Activated naive CD8-positive, alpha-beta T cell treated with anti-CD3 and anti-CD28 coated beads, Interleukin-2, amount 50 U/mL, for 24 hours (primary cell): ENCODE measurements at regions not wholly inside any gene's neighbourhood (a gene's known extent, or its start where the extent isn't known, plus 50 kb on each side); places are given as distances from the start of the nearest gene placed in this dataset.

Experiments
- ATAC-seq: fragments of 150-1000 bp; cut with Tn5 transposase; one replicate; pipeline ENCODE4 v1.10.0; 2021
- DNase-seq: peaks from one replicate; pipeline ENCODE4 v3.0.0; 2021
- H3K27ac Mint-ChIP-seq: one replicate; pipeline ENCODE4 v1.8.0; 2021; ENCODE audit warnings: mild to moderate bottlenecking, mixed read lengths
- H3K27me3 Mint-ChIP-seq: one replicate; pipeline ENCODE4 v1.8.0; 2021; ENCODE audit warnings: mixed read lengths
- H3K36me3 Mint-ChIP-seq: one replicate; pipeline ENCODE4 v1.8.0; 2021; ENCODE audit warnings: low read depth, mixed read lengths
- H3K4me1 Mint-ChIP-seq: one replicate; pipeline ENCODE4 v1.8.0; 2021; ENCODE audit warnings: mixed read lengths
- H3K4me3 Mint-ChIP-seq: one replicate; pipeline ENCODE4 v1.8.0; 2021; ENCODE audit warnings: mild to moderate bottlenecking, moderate library complexity, mixed read lengths
- H3K9me3 Mint-ChIP-seq: one replicate; pipeline ENCODE4 v1.8.0; 2021; ENCODE audit warnings: mixed read lengths

DNA sequence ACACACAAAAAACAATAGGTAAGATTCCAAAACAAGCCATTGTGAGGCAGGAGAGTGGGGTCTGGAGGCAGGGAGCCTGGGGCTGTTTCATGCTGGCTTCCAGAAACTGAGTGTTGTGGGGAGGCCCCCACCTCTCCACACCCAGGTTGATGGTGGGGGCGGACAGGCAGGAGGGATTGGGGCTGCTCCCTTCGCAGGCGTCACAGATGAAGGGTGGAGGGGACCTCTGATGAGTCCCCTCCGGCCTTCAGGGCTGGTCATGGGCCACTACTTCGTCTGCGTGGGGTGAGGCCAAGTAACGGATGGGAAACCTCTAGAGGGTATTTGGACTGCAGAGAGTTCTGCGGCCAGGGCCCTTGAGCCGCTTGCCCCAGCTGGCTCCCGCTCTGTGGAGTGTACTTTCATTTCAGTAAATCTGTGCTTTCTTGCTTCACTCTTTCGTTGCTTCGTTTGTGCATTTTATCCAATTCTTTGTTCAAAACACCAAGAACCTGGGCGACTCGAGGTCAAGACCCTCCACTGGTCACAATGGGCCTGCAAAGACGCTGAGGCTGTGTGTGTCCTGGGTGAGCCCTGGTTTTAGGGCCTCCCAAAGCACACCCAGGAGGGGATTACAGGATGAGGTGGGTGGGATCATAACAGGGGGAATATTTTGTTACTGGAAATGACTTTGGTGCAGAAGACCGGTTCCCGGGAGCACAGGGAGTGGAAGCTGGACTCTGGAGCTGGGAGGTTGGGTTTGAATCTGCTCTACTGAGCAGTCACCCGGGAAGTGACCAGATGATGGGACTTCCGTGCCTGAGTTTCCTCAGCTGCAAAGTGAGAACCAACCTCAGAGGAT, 83.7 kb upstream of the ADRA2C start:
- Mint-ChIP-seq H3K4me3 (no peak overlapping the region), H3K27ac (no peak overlapping the region), H3K4me1 (no peaks in the 10 kb centered on the region), H3K27me3 (no peaks in the 10 kb centered on the region), H3K9me3 (no peaks in the 10 kb centered on the region), H3K36me3 (no peaks in the 10 kb centered on the region)
- DNase-seq (no peak), ATAC-seq (no peak)

DNA sequence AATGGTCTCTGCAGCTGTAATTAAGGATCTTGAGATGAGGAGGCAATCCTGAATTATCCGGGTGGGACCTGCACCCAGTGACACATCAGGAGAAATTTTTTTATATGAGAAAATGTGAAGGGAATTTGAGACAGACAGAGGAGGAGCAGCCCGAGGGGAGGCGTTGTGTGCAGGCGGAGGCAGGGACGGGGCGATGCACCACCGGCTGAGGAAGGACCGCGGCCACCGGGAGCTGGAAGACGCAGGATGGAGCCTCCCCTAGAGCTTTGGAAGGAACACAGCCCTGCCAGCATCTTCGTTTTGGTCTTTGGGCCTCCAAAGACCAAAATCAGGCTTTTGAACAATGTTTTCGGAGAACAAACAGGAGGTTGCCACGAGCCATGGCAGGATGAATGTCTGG, 85.0 kb upstream of the ADRA2C start:
- no peaks in the 10 kb centered on the region for H3K9me3 Mint-ChIP-seq
- ATAC-seq (no peak), DNase-seq (no peak)
- no peaks in the 10 kb centered on the region for H3K27me3 Mint-ChIP-seq
- H3K36me3 Mint-ChIP-seq = no peaks in the 10 kb centered on the region
- H3K4me1 Mint-ChIP-seq = no peaks in the 10 kb centered on the region
- H3K27ac Mint-ChIP-seq = no peak overlapping the region
- H3K4me3 Mint-ChIP-seq = no peak overlapping the region

GRCh38 chr4:3680656-3681055, 85.5 kb upstream of the ADRA2C start:
- no peaks in the 10 kb centered on the region for H3K27me3 Mint-ChIP-seq
- no peak for ATAC-seq

GRCh38 chr4:3679851-3680311, 86.3 kb upstream of the ADRA2C start:
- Mint-ChIP-seq H3K4me3 (no peak overlapping the region), H3K27me3 (no peaks in the 10 kb centered on the region), H3K9me3 (no peaks in the 10 kb centered on the region), H3K36me3 (no peaks in the 10 kb centered on the region), H3K27ac (no peak overlapping the region), H3K4me1 (no peaks in the 10 kb centered on the region)
- ATAC-seq (no peak), DNase-seq (no peak)

More at GRCh38 chr4:3680656-3681055, 85.5 kb upstream of the ADRA2C start:
- Mint-ChIP-seq H3K4me3 (no peak overlapping the region), H3K9me3 (no peaks in the 10 kb centered on the region), H3K27ac (no peak overlapping the region), H3K4me1 (no peaks in the 10 kb centered on the region), H3K36me3 (no peaks in the 10 kb centered on the region)
- DNase-seq = no peak

- Mint-ChIP-seq H3K27ac (no peak overlapping the region), H3K4me3 (no peak overlapping the region), H3K27me3 (no peaks in the 10 kb centered on the region), H3K9me3 (no peaks in the 10 kb centered on the region), H3K36me3 (no peaks in the 10 kb centered on the region), H3K4me1 (no peaks in the 10 kb centered on the region)
- ATAC-seq (no peak), DNase-seq (no peak)
These were observed 86.9 kb upstream of the ADRA2C start for GRCh38 chr4:3679071-3679825.

GRCh38 chr4:3677748-3678070, 88.5 kb upstream of the ADRA2C start:
- Mint-ChIP-seq H3K9me3 (no peaks in the 10 kb centered on the region), H3K36me3 (no peaks in the 10 kb centered on the region), H3K4me1 (no peaks in the 10 kb centered on the region), H3K4me3 (no peak overlapping the region), H3K27me3 (no peaks in the 10 kb centered on the region), H3K27ac (no peak overlapping the region)
- ATAC-seq = no peak
- DNase-seq = no peak

DNA sequence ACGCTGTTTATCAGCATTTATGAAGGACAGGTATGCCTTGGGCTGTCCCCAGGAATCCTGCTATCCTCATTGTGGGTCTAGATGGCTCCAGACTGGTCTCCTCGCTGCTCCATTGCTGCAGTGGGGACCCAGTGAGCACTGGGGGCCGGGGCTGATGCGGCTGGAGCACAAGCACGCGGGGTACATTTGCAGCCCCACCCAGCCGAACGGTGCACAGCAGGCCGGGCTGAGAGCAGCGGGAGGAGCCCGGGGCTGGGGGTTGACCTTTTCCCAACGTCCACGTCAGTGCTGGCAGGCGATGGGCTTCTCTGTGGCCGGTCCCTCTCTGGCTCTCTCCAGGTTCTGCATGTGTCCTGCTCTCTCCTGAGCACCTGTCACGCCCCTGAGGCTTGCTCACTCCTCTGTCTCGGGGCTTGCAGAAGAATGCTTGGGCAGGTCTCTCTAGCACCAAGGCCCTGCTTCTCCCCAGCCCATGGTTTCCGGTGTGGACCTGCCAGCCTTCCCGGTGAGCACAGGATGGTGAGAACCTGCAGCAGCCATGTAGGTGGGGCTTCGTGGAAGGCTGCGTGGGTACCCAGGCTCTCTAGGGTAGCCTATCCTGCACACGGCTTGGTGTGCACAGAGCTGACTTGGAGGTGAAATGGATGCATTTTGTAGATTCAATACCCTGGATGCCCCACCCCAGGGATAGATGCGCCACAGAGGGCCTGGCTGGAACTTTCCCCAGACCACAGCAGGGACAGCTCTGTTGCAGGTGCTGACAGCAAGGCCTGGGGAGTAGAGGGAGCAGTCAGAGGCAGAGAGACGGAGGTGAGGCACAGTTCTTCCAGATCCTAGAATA, 89.1 kb upstream of the ADRA2C start:
- H3K9me3 Mint-ChIP-seq = no peaks in the 10 kb centered on the region
- no peak overlapping the region for H3K4me3 Mint-ChIP-seq
- DNase-seq (no peak), ATAC-seq (no peak)
- H3K27ac Mint-ChIP-seq = no peak overlapping the region
- H3K36me3 Mint-ChIP-seq = no peaks in the 10 kb centered on the region
- H3K27me3 Mint-ChIP-seq = no peaks in the 10 kb centered on the region
- no peaks in the 10 kb centered on the region for H3K4me1 Mint-ChIP-seq

- DNase-seq (no peak), ATAC-seq (no peak)
- Mint-ChIP-seq H3K27me3 (no peaks in the 10 kb centered on the region), H3K4me1 (no peaks in the 10 kb centered on the region), H3K36me3 (no peaks in the 10 kb centered on the region), H3K9me3 (no peaks in the 10 kb centered on the region), H3K4me3 (no peak overlapping the region), H3K27ac (no peak overlapping the region)
These were observed 90.0 kb upstream of the ADRA2C start for GRCh38 chr4:3676196-3676595.

GRCh38 chr4:3675251-3676115, 90.7 kb upstream of the ADRA2C start:
- ATAC-seq (no peak), DNase-seq (no peak)
- Mint-ChIP-seq H3K27me3 (no peaks in the 10 kb centered on the region), H3K4me1 (no peaks in the 10 kb centered on the region), H3K4me3 (no peak overlapping the region), H3K36me3 (no peaks in the 10 kb centered on the region), H3K9me3 (no peaks in the 10 kb centered on the region), H3K27ac (no peak overlapping the region)

GRCh38 chr4:3674479-3674851, 91.7 kb upstream of the ADRA2C start:
- Mint-ChIP-seq H3K27ac (no peak overlapping the region), H3K4me1 (no peaks in the 10 kb centered on the region), H3K9me3 (no peaks in the 10 kb centered on the region), H3K36me3 (no peaks in the 10 kb centered on the region), H3K27me3 (no peaks in the 10 kb centered on the region), H3K4me3 (no peak overlapping the region)
- ATAC-seq (no peak), DNase-seq (no peak)

DNA sequence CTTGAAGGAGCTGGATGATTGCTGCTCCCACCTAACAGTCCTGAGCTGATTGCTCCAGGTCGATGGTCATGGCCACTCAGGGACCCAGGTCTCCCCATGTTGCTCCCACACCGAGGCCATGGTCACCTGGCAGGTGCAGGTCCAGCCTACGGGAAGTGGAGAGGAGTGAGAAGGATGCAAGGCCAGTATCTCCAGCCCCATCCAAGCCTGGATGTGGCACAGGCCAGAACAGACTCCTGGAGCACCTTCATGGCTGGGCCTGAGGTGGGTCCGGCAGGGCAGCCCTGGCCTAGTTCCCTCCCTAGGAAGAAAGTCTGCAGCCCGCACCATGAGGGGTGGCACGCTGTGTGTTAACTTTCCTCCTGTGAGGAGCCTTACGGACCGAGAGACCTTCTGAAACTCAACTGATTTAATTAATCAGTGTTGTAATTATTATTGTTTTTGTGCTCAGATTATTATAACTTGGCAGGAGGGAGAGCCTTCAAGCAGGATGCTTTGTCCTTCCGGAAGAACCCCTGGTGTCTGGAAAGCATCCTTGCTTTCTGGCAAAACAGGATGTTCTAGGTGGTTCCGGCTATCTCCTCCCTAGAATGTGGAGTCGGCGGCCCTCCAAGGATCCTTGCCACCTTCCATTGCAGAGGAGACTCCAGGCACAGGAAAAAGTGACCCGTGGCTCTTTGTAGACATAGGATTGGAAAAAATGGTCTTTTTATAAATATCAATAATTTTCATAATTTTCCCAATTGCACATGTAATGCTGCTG, 92.3 kb upstream of the ADRA2C start:
- H3K4me1 Mint-ChIP-seq = no peaks in the 10 kb centered on the region
- H3K36me3 Mint-ChIP-seq = no peaks in the 10 kb centered on the region
- no peak overlapping the region for H3K27ac Mint-ChIP-seq
- H3K4me3 Mint-ChIP-seq = no peak overlapping the region
- H3K27me3 Mint-ChIP-seq = no peaks in the 10 kb centered on the region
- ATAC-seq (no peak), DNase-seq (no peak)
- no peaks in the 10 kb centered on the region for H3K9me3 Mint-ChIP-seq

- Mint-ChIP-seq H3K27ac (no peak overlapping the region), H3K27me3 (no peaks in the 10 kb centered on the region), H3K9me3 (no peaks in the 10 kb centered on the region), H3K4me1 (no peaks in the 10 kb centered on the region), H3K4me3 (no peak overlapping the region), H3K36me3 (no peaks in the 10 kb centered on the region)
- ATAC-seq = no peak
- DNase-seq = no peak
These were observed 93.0 kb upstream of the ADRA2C start for GRCh38 chr4:3673176-3673575.

DNA sequence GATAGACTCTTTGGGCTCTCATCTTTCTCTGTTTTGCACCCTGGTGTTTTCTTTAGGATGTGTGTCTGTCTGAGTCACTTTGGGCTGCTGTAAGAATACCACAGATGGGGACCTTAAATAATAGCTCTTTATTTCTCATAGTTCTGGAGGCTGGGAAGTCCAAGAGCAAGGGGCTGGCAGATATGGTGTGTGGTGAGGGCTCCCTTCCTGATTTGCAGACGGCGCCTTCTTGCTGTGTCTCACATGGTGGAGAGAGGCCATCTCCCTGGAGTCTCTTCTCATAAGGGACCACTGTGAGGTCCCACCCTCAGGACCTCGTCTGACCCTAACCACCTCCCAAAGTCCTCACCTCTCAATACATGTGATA, 93.7 kb upstream of the ADRA2C start:
- Mint-ChIP-seq H3K36me3 (no peaks in the 10 kb centered on the region), H3K4me3 (no peak overlapping the region), H3K27me3 (peaks cover under 1% of the 10 kb centered on the region), H3K9me3 (peaks cover 5% of the 10 kb centered on the region), H3K27ac (no peak overlapping the region), H3K4me1 (no peaks in the 10 kb centered on the region)
- ATAC-seq (no peak), DNase-seq (no peak)
